GM23338 (cell line): ENCODE measurements at regions not wholly inside any gene's neighbourhood (a gene's known extent, or its start where the extent isn't known, plus 50 kb on each side); places are given as distances from the start of the nearest gene placed in this dataset.

Experiments used
- ATAC-seq: fragments of 200-7000 bp; cut with Tn5 transposase; 3 replicates; pipeline ENCODE4 v1.9.1; 2020
- DNase-seq: peaks from one replicate; pipeline ENCODE4 v3.0.0-alpha.2; 2015; ENCODE audit warnings: low spot score
- H2AFZ ChIP-seq: fragments of 200-600 bp; sonication (generic); 2 replicates; pipeline ENCODE4 v1.8.0; 2016; ENCODE audit warnings: antibody characterized with exemption, mild to moderate bottlenecking, moderate library complexity
- H3F3A ChIP-seq: fragments of 200-600 bp; sonication (generic); replicated peaks from 2 replicates; pipeline ENCODE4 v1.8.0; 2017; ENCODE audit warnings: antibody characterized with exemption, mixed run types, low read depth
- H3K27ac ChIP-seq: fragments of 200-600 bp; sonication (generic); 2 replicates; pipeline ENCODE4 v1.6.1; 2016; ENCODE audit warnings: low read depth
- H3K27me3 ChIP-seq: fragments of 200-600 bp; sonication (generic); 2 replicates; pipeline ENCODE4 v1.8.0; 2016; ENCODE audit warnings: mild to moderate bottlenecking, mixed run types, moderate library complexity; ENCODE audit not compliant: insufficient read depth
- H3K36me3 ChIP-seq: fragments of 200-600 bp; sonication (generic); 2 replicates; pipeline ENCODE4 v1.8.0; 2016; ENCODE audit warnings: mild to moderate bottlenecking; ENCODE audit not compliant: insufficient read depth
- H3K4me1 ChIP-seq: fragments of 200-600 bp; sonication (generic); 2 replicates; pipeline ENCODE4 v1.8.0; 2016; ENCODE audit warnings: mild to moderate bottlenecking, moderate library complexity; ENCODE audit not compliant: insufficient read depth
- H3K4me2 ChIP-seq: fragments of 200-600 bp; sonication (generic); 2 replicates; pipeline ENCODE4 v1.7.1; 2017; ENCODE audit warnings: mixed run types
- H3K4me3 ChIP-seq: fragments of 200-600 bp; sonication (generic); 2 replicates; pipeline ENCODE4 v1.6.1; 2016; ENCODE audit warnings: mixed run types
- H3K79me2 ChIP-seq: fragments of 200-600 bp; sonication (generic); replicated peaks from 2 replicates; pipeline ENCODE4 v1.8.0; 2017; ENCODE audit warnings: mild to moderate bottlenecking; ENCODE audit not compliant: insufficient read depth
- H3K9me2 ChIP-seq: fragments of 200-600 bp; sonication (generic); 2 replicates; pipeline ENCODE4 v1.8.0; 2017; ENCODE audit not compliant: insufficient read depth
- H4K20me1 ChIP-seq: fragments of 200-600 bp; sonication (generic); replicated peaks from 2 replicates; pipeline ENCODE4 v1.8.0; 2017; ENCODE audit warnings: mild to moderate bottlenecking; ENCODE audit not compliant: insufficient read depth
- H3K27ac Mint-ChIP-seq: 2 replicates; pipeline ENCODE4 v1.8.0; 2020; ENCODE audit warnings: inconsistent platforms, mild to moderate bottlenecking, moderate library complexity, mixed read lengths
- H3K27me3 Mint-ChIP-seq: 3 replicates; pipeline ENCODE4 v1.8.0; 2022; ENCODE audit warnings: low read depth, mild to moderate bottlenecking, moderate library complexity, mixed read lengths, inconsistent platforms; ENCODE audit not compliant: insufficient read depth, poor library complexity
- H3K36me3 Mint-ChIP-seq: 3 replicates; pipeline ENCODE4 v1.8.0; 2021; ENCODE audit warnings: low read depth, mild to moderate bottlenecking, inconsistent platforms, moderate library complexity, mixed read lengths
- H3K4me1 Mint-ChIP-seq: 3 replicates; pipeline ENCODE4 v1.8.0; 2020; ENCODE audit warnings: mild to moderate bottlenecking, inconsistent platforms, mixed read lengths
- H3K4me3 Mint-ChIP-seq: 3 replicates; pipeline ENCODE4 v1.8.0; 2021; ENCODE audit warnings: moderate library complexity, mild to moderate bottlenecking, inconsistent platforms, mixed read lengths
- H3K9me3 Mint-ChIP-seq: 3 replicates; pipeline ENCODE4 v1.8.0; 2020; ENCODE audit warnings: moderate library complexity, mild to moderate bottlenecking, inconsistent platforms, mixed read lengths
- CTCF ChIP-seq, 2 experiments: fragments of 200-600 bp in 1 of 2; sonication (generic) in 1 of 2; conservative IDR thresholded peaks; 2 replicates each; pipeline versions ENCODE4 v1.5.1 to v1.6.1; 2016 to 2017; ENCODE audit warnings: antibody characterized with exemption in 2 of 2, low read depth in 2 of 2, mild to moderate bottlenecking in 2 of 2, moderate library complexity in 1 of 2
- EZH2 ChIP-seq: fragments of 200-600 bp; sonication (generic); IDR thresholded peaks from one replicate; pipeline ENCODE4 v1.8.0; 2017; ENCODE audit warnings: antibody characterized with exemption, mild to moderate bottlenecking, low read depth; ENCODE audit not compliant: unreplicated experiment
- EZH2phosphoT487 ChIP-seq: fragments of 200-600 bp; sonication (generic); IDR thresholded peaks from one replicate; pipeline ENCODE4 v1.8.1; 2018; ENCODE audit warnings: antibody characterized with exemption; ENCODE audit not compliant: unreplicated experiment
- JUNB ChIP-seq: IDR thresholded peaks from one replicate; pipeline ENCODE4 v1.6.1; 2016; ENCODE audit warnings: antibody characterized with exemption; ENCODE audit not compliant: unreplicated experiment
- NANOG ChIP-seq: IDR thresholded peaks from 2 replicates; pipeline ENCODE4 v1.6.1; 2016; ENCODE audit warnings: antibody characterized with exemption, borderline replicate concordance
- POLR2AphosphoS5 ChIP-seq: IDR thresholded peaks from 2 replicates; pipeline ENCODE4 v1.6.1; 2016; ENCODE audit warnings: antibody characterized with exemption, low read depth
- REST ChIP-seq: IDR thresholded peaks from one replicate; pipeline ENCODE4 v1.6.1; 2018; ENCODE audit warnings: antibody characterized with exemption; ENCODE audit not compliant: unreplicated experiment
- STAT1 ChIP-seq: IDR thresholded peaks from one replicate; pipeline ENCODE4 v1.6.1; 2016; ENCODE audit warnings: antibody characterized with exemption; ENCODE audit not compliant: unreplicated experiment
- ZNF331 ChIP-seq: fragments of 250-450 bp; sonication (Bioruptor Pico); IDR thresholded peaks from 2 replicates; pipeline ENCODE4 v1.5.0; 2020; ENCODE audit warnings: low read depth, mild to moderate bottlenecking, moderate library complexity
- ZNF462 ChIP-seq: fragments of 250-450 bp; sonication (Bioruptor Pico); IDR thresholded peaks from 2 replicates; pipeline ENCODE4 v1.5.0; 2020; ENCODE audit warnings: mild to moderate bottlenecking, moderate library complexity

- no peak overlapping the region for H3K4me3 ChIP-seq
- no peak overlapping the region for H2AFZ ChIP-seq
- H3K79me2 ChIP-seq, result no peaks in the 10 kb centered on the region
- no peak overlapping the region for H3K27ac ChIP-seq
- ATAC-seq, result no peak
- Mint-ChIP-seq H3K4me3 (no peak overlapping the region), H3K27ac (no peak overlapping the region), H3K36me3 (no peaks in the 10 kb centered on the region; the same call in 2 of the 3 replicates), H3K4me1 (0 out of 3 replicates have a peak, but pooled peaks cover 4% of the 10 kb centered on the region), H3K9me3 (peaks cover 3% of the 10 kb centered on the region; the same call in 1 of the 3 replicates), H3K27me3 (peaks cover 3% of the 10 kb centered on the region)
- no peaks in the 10 kb centered on the region for H3F3A ChIP-seq
- no peak for TF ChIP-seq POLR2AphosphoS5
- TF ChIP-seq JUNB, result no peak
- no peak for TF ChIP-seq CTCF (conservative IDR thresholded peaks at IDR 0.05; ENCODE audit: low read depth in 2 of 2)
- no peak for TF ChIP-seq EZH2phosphoT487
- TF ChIP-seq ZNF331, result no peak
- TF ChIP-seq ZNF462 (CRISPR knock-in tag), result no peak
- TF ChIP-seq NANOG, result no peak
- no peak for TF ChIP-seq EZH2
- TF ChIP-seq REST, result no peak
- TF ChIP-seq STAT1, result no peak
- H3K4me1 ChIP-seq, result no peaks in the 10 kb centered on the region
- H3K36me3 ChIP-seq, result no peaks in the 10 kb centered on the region
- DNase-seq, result no peak
- H3K4me2 ChIP-seq, result no peak overlapping the region
- no peaks in the 10 kb centered on the region for H3K27me3 ChIP-seq
- H3K9me2 ChIP-seq, result peaks cover 23% of the 10 kb centered on the region
- no peaks in the 10 kb centered on the region for H4K20me1 ChIP-seq
These were observed 485.4 kb downstream of the CNTN3 start for GRCh38 chr3:74129056-74129455.
